ENCODE measurements at regions not wholly inside any gene's neighbourhood (a gene's known extent, or its start where the extent isn't known, plus 50 kb on each side); places are given as distances from the start of the nearest gene placed in this dataset.

GRCh38 chr19:28359431-28360414, 853.2 kb downstream of the UQCRFS1 start:
- Histone ChIP-seq H3K4me1 (ENCODE audit: control insufficient read depth, insufficient read depth, low read length) (no peaks in the 10 kb centered on the region), H3K36me3 (ENCODE audit: control insufficient read depth in 2 of 2, insufficient read depth in 2 of 2, low read length in 1 of 2) (no peaks in the 10 kb centered on the region), H3K79me2 (ENCODE audit: control insufficient read depth, insufficient read depth, low read length) (no peaks in the 10 kb centered on the region), H3K4me3 (no peak overlapping the region), H3K27me3 (replicated peaks in 1 of 2; ENCODE audit: control insufficient read depth in 2 of 2, insufficient read depth in 2 of 2, low read length in 1 of 2) (no peaks in the 10 kb centered on the region), H3K9me3 (replicated peaks; ENCODE audit: control insufficient read depth, insufficient read depth, low read length) (no peaks in the 10 kb centered on the region; the same call in 2 of the 3 replicates), H3K4me2 (ENCODE audit: control insufficient read depth, insufficient read depth) (no peak overlapping the region), H3K9ac (ENCODE audit: control insufficient read depth, insufficient read depth, low read length) (no peak overlapping the region), H4K20me1 (ENCODE audit: control insufficient read depth, insufficient read depth) (no peaks in the 10 kb centered on the region), H3K27ac (ENCODE audit: control insufficient read depth, insufficient read depth) (no peak overlapping the region), H2AFZ (ENCODE audit: control insufficient read depth, low read depth, low read length) (no peak overlapping the region)
- no peak for DNase-seq (ENCODE audit: low read depth, low spot score)
- no peak for FAIRE-seq
- POLR2A ChIA-PET: no interaction called here
- RAD21 ChIA-PET (ENCODE audit: unreplicated experiment): interaction anchor here (0.6 kb wide), 1 partner anchor 452 kb away, joined by 3 read pairs; no protein-coding TSS in a partner anchor
- CTCF ChIA-PET: no interaction called here
- WGBS (ENCODE audit: insufficient coverage, insufficient replicate concordance, low lambda C conversion rate, missing lambda C conversion rate): 61% methylated on average over 2 of the region's 2 CpGs
- in situ Hi-C loops (cut with MboI) (no loop called here), intact Hi-C loops (cut with micrococcal nuclease; ENCODE audit: unreplicated experiment) (no loop called here)
- ATAC-seq: no peak
- SMC1A ChIA-PET (ENCODE audit: uncharacterized antibody, unreplicated experiment): no interaction called here
- BruUV-seq (replicated peaks): no TSS peak
- TF ChIP-seq ZBED1 (IDR thresholded peaks at IDR 0.05; ENCODE audit: borderline replicate concordance) (no peak), CEBPB (IDR thresholded peaks at IDR 0.05; ENCODE audit: borderline replicate concordance in 1 of 2, low read depth in 2 of 2, low read length in 2 of 2) (no peak), BCL11A (IDR thresholded peaks at IDR 0.05; ENCODE audit: low read depth, low read length) (no peak), ATF3 (IDR thresholded peaks at IDR 0.05; ENCODE audit: borderline replicate concordance, extremely low read depth, low read depth, low read length) (no peak), KDM1A (IDR thresholded peaks at IDR 0.05; ENCODE audit: borderline replicate concordance) (no peak), CBX3 (IDR thresholded peaks at IDR 0.05; ENCODE audit: borderline replicate concordance, low read depth) (no peak), RFX5 (IDR thresholded peaks at IDR 0.05; ENCODE audit: low read depth, low read length) (no peak), ZSCAN29 (IDR thresholded peaks at IDR 0.05) (no peak), BCL3 (IDR thresholded peaks at IDR 0.05; ENCODE audit: borderline replicate concordance, insufficient read depth, low read depth, low read length, poor library complexity, severe bottlenecking) (no peak), RAD51 (IDR thresholded peaks at IDR 0.05) (no peak)
- TF ChIP-seq, protein P1, sequence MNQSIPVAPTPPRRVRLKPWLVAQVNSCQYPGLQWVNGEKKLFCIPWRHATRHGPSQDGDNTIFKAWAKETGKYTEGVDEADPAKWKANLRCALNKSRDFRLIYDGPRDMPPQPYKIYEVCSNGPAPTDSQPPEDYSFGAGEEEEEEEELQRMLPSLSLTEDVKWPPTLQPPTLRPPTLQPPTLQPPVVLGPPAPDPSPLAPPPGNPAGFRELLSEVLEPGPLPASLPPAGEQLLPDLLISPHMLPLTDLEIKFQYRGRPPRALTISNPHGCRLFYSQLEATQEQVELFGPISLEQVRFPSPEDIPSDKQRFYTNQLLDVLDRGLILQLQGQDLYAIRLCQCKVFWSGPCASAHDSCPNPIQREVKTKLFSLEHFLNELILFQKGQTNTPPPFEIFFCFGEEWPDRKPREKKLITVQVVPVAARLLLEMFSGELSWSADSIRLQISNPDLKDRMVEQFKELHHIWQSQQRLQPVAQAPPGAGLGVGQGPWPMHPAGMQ (IDR thresholded peaks at IDR 0.05; ENCODE audit: borderline replicate concordance): no peak
- TF ChIP-seq, protein P2, sequence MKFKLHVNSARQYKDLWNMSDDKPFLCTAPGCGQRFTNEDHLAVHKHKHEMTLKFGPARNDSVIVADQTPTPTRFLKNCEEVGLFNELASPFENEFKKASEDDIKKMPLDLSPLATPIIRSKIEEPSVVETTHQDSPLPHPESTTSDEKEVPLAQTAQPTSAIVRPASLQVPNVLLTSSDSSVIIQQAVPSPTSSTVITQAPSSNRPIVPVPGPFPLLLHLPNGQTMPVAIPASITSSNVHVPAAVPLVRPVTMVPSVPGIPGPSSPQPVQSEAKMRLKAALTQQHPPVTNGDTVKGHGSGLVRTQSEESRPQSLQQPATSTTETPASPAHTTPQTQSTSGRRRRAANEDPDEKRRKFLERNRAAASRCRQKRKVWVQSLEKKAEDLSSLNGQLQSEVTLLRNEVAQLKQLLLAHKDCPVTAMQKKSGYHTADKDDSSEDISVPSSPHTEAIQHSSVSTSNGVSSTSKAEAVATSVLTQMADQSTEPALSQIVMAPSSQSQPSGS (IDR thresholded peaks at IDR 0.05; ENCODE audit: low read length): no peak
- TF ChIP-seq, protein P3, sequence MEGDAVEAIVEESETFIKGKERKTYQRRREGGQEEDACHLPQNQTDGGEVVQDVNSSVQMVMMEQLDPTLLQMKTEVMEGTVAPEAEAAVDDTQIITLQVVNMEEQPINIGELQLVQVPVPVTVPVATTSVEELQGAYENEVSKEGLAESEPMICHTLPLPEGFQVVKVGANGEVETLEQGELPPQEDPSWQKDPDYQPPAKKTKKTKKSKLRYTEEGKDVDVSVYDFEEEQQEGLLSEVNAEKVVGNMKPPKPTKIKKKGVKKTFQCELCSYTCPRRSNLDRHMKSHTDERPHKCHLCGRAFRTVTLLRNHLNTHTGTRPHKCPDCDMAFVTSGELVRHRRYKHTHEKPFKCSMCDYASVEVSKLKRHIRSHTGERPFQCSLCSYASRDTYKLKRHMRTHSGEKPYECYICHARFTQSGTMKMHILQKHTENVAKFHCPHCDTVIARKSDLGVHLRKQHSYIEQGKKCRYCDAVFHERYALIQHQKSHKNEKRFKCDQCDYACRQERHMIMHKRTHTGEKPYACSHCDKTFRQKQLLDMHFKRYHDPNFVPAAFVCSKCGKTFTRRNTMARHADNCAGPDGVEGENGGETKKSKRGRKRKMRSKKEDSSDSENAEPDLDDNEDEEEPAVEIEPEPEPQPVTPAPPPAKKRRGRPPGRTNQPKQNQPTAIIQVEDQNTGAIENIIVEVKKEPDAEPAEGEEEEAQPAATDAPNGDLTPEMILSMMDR (IDR thresholded peaks at IDR 0.05 in 2 of 3, conservative IDR thresholded peaks at IDR 0.05 in 1 of 3; ENCODE audit: control insufficient read depth in 2 of 3, extremely low read depth in 1 of 3, insufficient read depth in 1 of 3, low read depth in 3 of 3, low read length in 3 of 3): no peak
